ENCODE measurements at regions not wholly inside any gene's neighbourhood (a gene's known extent, or its start where the extent isn't known, plus 50 kb on each side); places are given as distances from the start of the nearest gene placed in this dataset.

DNA sequence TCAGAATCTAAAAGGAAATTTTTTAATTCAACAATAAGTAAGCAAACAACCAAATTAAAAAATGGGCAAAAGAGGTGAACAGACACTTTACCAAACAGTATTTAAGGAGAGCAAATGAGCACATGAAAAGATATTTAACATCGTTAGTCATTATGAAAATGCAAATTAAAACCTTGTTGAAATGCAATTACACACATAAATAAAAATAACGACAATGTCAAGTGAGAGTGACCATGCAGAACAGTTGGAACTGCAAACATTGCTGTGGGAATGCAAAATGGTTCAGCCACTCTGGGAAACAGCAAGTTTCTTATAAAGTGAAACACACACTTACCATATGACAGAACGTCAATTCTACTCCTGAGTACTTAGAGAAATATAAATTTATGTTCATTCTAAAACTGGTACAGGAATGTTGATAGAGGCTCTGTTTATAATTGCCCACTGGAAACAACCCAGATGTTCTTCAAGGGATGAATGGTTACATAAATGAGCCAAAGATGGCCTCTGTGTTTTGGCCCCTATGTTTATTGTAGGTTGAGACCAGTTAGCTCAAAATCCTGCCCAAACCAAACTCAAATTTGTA is 678.1 kb downstream of the UQCRFS1 start:
- intact Hi-C loops (cut with micrococcal nuclease) (no loop called here), dilution Hi-C loops (cut with MboI; ENCODE audit: extremely low pct_ligation_motif_present, low sequenced_read_pairs) (no loop called here)
- no peak for DNase-seq (ENCODE audit: low read depth, low spot score)
- no peak overlapping the region for H3K27ac ChIP-seq (ENCODE audit: insufficient read depth, low read depth, low read length)
- no peaks in the 10 kb centered on the region for H3K9me3 ChIP-seq (replicated peaks; ENCODE audit: control insufficient read depth, insufficient read depth, low read length)
- H3K9me1 ChIP-seq (replicated peaks; ENCODE audit: control insufficient read depth, extremely low read depth, insufficient read depth, low read length) = no peaks in the 10 kb centered on the region
- no peak overlapping the region for H3K9ac ChIP-seq (replicated peaks; ENCODE audit: extremely low read depth, insufficient read depth, low read length)
- no peaks in the 10 kb centered on the region for H3K79me2 ChIP-seq (ENCODE audit: control insufficient read depth, insufficient read depth, low read length)
- H2AFZ ChIP-seq (ENCODE audit: low read depth, low read length) = no peak overlapping the region
- no peaks in the 10 kb centered on the region for H3K4me1 ChIP-seq (ENCODE audit: control insufficient read depth, extremely low read depth, insufficient read depth, low read length)
- no TSS peak for BruUV-seq (replicated peaks)
- H3K4me3 ChIP-seq (replicated peaks in 1 of 3; ENCODE audit: insufficient read depth in 1 of 3, low read depth in 1 of 3, low read length in 3 of 3) = no peak overlapping the region
- ChIA-PET CTCF (no interaction called here), POLR2A (no interaction called here)
- no peaks in the 10 kb centered on the region for H3K27me3 ChIP-seq (ENCODE audit: control insufficient read depth in 2 of 2, insufficient read depth in 2 of 2, low read length in 2 of 2)
- TF ChIP-seq POLR2AphosphoS5 (IDR thresholded peaks at IDR 0.05; ENCODE audit: insufficient read depth, low read depth, low read length) (no peak), FOS (IDR thresholded peaks at IDR 0.05; ENCODE audit: borderline replicate concordance, insufficient read depth, low read length) (no peak), GATA2 (IDR thresholded peaks at IDR 0.05; ENCODE audit: insufficient read depth, insufficient read length, low read depth, low read length) (no peak), JUN (IDR thresholded peaks at IDR 0.05; ENCODE audit: borderline replicate concordance, insufficient read depth, insufficient read length, low read depth) (no peak), POLR2A (IDR thresholded peaks at IDR 0.05; ENCODE audit: low read depth, low read length) (no peak), EZH2 (IDR thresholded peaks at IDR 0.05; ENCODE audit: borderline replicate concordance, low read depth, low read length, severe bottlenecking) (no peak), MYC (IDR thresholded peaks at IDR 0.05; ENCODE audit: low read depth, low read length) (no peak)
- TF ChIP-seq, protein P1, sequence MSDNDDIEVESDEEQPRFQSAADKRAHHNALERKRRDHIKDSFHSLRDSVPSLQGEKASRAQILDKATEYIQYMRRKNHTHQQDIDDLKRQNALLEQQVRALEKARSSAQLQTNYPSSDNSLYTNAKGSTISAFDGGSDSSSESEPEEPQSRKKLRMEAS (IDR thresholded peaks at IDR 0.05; ENCODE audit: insufficient read depth, insufficient read length) = no peak
- TF ChIP-seq, protein P2, sequence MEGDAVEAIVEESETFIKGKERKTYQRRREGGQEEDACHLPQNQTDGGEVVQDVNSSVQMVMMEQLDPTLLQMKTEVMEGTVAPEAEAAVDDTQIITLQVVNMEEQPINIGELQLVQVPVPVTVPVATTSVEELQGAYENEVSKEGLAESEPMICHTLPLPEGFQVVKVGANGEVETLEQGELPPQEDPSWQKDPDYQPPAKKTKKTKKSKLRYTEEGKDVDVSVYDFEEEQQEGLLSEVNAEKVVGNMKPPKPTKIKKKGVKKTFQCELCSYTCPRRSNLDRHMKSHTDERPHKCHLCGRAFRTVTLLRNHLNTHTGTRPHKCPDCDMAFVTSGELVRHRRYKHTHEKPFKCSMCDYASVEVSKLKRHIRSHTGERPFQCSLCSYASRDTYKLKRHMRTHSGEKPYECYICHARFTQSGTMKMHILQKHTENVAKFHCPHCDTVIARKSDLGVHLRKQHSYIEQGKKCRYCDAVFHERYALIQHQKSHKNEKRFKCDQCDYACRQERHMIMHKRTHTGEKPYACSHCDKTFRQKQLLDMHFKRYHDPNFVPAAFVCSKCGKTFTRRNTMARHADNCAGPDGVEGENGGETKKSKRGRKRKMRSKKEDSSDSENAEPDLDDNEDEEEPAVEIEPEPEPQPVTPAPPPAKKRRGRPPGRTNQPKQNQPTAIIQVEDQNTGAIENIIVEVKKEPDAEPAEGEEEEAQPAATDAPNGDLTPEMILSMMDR (IDR thresholded peaks at IDR 0.05; ENCODE audit: extremely low read depth in 1 of 2, insufficient read depth in 1 of 2, low read depth in 1 of 2, low read length in 2 of 2) = no peak
- FAIRE-seq = no peak
- H4K20me1 ChIP-seq (replicated peaks; ENCODE audit: control insufficient read depth, extremely low read depth, insufficient read depth, low read length) = no peaks in the 10 kb centered on the region
- H3K4me2 ChIP-seq (ENCODE audit: insufficient read depth, low read length) = no peak overlapping the region
- H3K36me3 ChIP-seq (ENCODE audit: control insufficient read depth in 2 of 2, extremely low read depth in 1 of 2, insufficient read depth in 2 of 2, low read length in 2 of 2) = no peaks in the 10 kb centered on the region

All from endothelial cell of umbilical vein (primary cell).